Dedifferentiated amniotic fluid mesenchymal stem cell (primary cell): ENCODE measurements at regions not wholly inside any gene's neighbourhood (a gene's known extent, or its start where the extent isn't known, plus 50 kb on each side); places are given as distances from the start of the nearest gene placed in this dataset.
"Not testable (repeated sequence)": the region's sequence is repeated elsewhere in the genome, so short reads cannot be mapped to it uniquely, and the experiment has no call there.

Experiments
- DNase-seq: peaks from one replicate; pipeline ENCODE4 v3.0.0-alpha.2; 2016; ENCODE audit errors: extremely low spot score

GRCh38 chr15:81899730-81900129 lies 146.1 kb downstream of the MEX3B start:
- DNase-seq = no peak

- no peak for DNase-seq
These were observed 146.8 kb downstream of the MEX3B start for GRCh38 chr15:81899024-81899423.

GRCh38 chr15:81897057-81897677 lies 148.7 kb downstream of the MEX3B start:
- peak; percentile 69 for DNase-seq

- no peak for DNase-seq
These were observed 149.5 kb downstream of the MEX3B start for GRCh38 chr15:81896356-81896755.

GRCh38 chr15:81895723-81896122 lies 150.1 kb downstream of the MEX3B start:
- no peak for DNase-seq

GRCh38 chr15:81894061-81894460 lies 151.8 kb downstream of the MEX3B start:
- no peak for DNase-seq

DNA sequence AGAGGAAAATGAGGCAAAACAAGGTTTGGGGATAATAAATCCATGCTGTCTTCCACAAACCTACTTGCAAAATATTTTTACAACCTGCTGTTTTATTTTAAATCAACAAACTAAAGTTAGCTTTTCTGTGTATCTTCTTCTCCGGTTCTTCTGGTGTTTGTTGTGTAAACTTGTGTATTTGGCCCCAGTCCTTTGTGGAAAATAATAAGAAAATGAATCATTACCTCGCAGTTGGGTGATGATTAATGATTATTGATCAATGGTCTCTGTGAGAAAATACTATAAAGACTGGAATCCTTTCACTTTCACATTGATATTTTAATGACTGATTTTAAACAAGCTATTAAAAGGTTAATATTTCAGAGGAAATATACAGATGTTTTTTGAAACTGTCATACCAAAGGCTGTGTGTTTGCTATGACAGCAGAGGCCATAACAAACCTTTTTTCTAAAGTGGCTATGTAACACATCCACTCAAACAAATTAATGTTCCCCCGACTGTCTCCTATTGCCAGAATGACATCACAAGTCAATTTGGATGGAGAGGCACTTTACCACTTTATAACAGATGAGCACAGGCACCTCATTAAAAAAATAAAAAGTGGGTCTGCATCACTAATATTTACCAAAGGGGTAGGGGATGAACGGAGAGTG lies 152.5 kb downstream of the MEX3B start:
- DNase-seq = no peak

DNA sequence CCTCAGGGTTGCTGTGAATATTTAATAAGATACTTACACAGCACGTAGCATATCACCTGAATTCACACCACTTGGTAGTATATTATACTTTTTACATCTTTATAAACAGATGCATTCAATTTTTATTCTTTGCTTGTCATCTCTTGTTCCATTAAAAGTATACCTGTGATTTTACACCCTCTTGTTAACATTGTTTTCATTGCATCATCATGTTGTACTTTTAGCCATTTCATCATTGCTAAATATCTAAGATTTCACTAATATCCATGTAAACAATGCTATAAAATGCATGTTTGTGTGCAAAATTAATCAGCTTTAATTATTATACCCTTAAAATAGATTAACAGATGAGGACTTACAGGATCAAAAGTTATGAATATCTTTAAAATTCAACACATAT lies 155.3 kb downstream of the MEX3B start:
- no peak for DNase-seq

DNA sequence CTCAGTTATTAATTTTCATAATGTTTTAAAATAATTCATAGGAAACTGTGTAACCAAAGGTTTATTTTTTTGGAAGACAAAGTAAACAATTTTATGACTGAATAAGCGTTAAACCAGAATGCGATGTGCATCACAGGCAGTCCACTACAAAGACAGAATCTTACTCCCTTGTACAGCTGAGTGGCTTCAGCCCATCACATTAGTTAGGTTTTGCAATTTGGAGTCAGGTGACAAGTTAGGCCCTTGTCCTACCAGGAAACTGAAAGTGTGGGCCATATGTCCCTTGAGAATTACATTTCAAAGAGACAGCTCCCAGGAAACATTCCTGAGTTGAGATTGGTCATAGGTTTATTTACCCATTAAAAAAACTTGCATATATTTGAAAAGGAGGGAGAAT lies 156.3 kb downstream of the MEX3B start:
- no peak for DNase-seq

- DNase-seq = peak; percentile 63
These were observed 156.9 kb downstream of the MEX3B start for GRCh38 chr15:81888748-81889484.

- peak; percentile 59 for DNase-seq
These were observed 157.9 kb downstream of the MEX3B start for GRCh38 chr15:81887912-81888311.

- not testable (repeated sequence) for DNase-seq
These were observed 158.6 kb downstream of the MEX3B start for GRCh38 chr15:81887188-81887587.

GRCh38 chr15:81886591-81886990 lies 159.2 kb downstream of the MEX3B start:
- no peak for DNase-seq

DNA sequence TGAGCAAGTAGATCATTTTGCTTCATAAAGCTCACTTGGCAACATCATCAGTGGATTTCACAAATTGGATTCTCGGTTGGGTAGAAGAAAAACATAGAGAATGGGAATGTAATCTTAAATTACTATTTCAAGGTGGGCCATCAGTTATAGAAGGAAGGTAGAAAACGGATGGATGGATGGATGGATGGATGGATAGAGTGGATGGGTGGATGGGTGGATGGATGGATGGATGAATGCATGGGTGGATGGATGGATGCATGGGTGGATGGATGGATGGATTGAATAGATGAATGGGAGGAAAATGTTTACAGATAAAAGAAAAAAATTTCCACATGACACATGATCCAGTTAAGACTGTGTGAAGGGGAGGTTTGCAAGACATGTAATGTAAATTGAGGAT lies 159.7 kb downstream of the MEX3B start:
- no peak for DNase-seq

DNA sequence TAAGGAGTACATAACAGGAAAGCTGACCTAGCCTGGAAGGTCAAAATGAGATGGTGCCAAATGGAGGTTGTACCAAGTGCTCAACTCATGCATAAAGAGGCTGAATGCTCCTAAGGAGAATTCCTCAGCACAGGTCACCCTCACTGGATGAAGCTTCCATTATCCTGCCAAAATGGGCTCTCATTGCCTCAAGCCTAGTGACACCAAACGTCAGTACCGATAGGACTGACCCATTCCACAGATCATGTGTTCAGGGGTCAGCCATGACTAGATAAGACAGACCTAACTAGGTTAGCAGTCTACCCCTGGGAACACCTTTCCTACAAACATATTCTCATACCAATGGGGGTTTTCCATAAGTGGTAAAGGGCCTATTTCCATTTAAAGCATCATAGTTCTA lies 160.7 kb downstream of the MEX3B start:
- DNase-seq = no peak

DNA sequence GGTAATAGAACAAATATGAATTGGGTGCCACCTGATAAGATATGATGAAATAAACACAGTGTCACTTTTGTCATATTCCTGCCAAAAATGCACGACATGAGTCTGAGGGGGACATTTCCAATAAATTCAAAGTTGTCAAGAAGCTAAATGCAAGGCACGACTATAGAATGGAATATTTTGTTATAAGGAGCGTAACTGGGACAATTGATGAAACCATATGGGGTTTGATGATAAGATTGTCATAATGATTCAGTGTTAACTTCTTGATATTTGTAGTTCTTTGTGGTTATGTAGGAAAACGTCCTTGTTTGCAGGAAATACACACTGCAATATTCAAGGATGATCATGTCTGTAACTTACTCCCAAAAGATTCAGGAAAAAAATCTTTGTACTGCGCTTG lies 163.3 kb downstream of the MEX3B start:
- DNase-seq = no peak

DNA sequence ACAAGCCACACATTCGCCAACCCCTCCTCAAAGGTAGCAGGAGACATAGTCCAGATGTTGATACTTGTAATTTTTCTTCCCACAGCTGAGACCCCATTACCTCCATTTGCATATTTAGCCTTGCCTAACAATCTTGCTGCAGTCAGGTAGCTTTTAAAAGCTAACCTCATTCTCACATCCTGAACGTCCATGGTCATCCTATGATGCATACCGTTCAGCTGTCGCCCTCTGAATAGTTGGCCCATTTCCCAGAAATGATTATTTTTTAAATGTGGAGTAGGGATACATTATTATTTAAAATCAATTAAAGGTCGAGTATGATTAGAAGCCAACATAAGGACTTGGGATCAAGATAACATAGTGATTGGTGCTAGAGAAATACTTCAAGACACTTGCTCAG lies 165.0 kb downstream of the MEX3B start:
- no peak for DNase-seq

DNA sequence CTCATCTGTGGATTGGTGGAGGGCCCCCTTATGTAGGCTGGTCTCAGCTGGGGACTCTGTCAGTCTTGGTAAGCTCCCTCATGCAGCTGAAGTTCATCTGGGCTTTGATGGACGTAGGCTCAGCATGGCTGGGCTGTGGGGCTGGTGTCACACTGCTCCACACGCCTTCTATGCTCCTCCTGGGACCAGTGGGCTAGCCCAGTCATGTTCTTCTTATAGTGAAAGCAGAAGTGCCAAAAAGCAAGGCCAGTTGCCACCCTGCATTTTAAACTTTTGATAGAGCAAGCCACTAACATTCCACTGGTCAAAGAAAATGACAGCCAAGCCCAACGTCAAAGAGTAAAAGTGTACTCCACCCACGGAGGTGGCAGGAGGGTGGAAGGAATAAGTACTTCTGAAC lies 165.5 kb downstream of the MEX3B start:
- no peak for DNase-seq

DNA sequence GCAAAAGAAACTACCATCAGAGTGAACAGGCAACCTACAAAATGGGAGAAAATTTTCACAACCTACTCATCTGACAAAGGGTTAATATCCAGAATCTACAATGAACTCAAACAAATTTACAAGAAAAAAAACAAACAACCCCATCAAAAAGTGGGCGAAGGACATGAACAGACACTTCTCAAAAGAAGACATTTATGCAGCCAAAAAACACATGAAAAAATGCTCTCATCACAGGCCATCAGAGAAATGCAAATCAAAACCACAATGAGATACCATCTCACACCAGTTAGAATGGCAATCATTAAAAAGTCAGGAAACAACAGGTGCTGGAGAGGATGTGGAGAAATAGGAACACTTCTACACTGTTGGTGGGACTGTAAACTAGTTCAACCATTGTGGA lies 170.1 kb downstream of the MEX3B start:
- DNase-seq = not testable (repeated sequence)

DNA sequence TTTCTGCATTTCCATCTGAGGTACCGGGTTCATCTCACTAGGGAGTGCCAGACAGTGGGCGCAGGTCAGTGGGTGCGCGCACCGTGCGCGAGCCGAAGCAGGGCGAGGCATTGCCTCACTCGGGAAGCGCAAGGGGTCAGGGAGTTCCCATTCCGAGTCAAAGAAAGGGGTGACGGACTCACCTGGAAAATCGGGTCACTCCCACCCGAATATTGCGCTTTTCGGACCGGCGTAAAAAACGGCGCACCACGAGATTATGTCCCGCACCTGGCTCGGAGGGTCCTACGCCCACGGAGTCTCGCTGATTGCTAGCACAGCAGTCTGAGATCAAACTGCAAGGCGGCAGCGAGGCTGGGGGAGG lies 175.1 kb downstream of the MEX3B start:
- not testable (repeated sequence) for DNase-seq

DNA sequence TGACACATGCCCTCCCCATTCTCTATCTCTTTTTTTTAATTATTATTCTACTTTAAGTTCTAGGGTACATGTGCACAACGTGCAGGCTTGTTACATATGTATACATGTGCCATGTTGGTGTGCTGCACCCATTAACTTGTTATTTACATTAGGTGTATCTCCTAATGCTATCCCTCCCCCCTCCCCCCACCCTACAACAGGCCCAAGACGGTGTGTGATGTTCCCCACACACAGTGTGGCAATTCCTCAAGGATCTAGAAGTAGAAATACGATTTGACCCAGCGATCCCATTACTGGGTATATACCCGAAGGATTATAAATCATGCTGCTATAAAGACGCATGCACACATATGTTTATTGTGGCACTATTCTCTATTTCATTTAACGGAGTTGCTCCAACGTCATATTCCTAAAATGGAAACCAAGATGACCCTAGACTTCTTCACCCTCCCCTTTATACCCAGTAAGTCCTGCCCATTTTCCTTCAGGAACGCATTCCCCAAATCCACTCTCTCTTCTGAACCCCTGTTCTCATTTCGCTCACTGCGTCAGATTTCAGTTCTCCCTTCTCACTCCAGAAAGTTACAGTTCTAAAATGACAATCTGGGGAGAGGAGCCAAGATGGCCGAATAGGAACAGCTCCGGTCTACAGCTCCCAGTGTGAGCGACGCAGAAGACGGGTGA lies 175.6 kb downstream of the MEX3B start:
- DNase-seq = not testable (repeated sequence)

DNA sequence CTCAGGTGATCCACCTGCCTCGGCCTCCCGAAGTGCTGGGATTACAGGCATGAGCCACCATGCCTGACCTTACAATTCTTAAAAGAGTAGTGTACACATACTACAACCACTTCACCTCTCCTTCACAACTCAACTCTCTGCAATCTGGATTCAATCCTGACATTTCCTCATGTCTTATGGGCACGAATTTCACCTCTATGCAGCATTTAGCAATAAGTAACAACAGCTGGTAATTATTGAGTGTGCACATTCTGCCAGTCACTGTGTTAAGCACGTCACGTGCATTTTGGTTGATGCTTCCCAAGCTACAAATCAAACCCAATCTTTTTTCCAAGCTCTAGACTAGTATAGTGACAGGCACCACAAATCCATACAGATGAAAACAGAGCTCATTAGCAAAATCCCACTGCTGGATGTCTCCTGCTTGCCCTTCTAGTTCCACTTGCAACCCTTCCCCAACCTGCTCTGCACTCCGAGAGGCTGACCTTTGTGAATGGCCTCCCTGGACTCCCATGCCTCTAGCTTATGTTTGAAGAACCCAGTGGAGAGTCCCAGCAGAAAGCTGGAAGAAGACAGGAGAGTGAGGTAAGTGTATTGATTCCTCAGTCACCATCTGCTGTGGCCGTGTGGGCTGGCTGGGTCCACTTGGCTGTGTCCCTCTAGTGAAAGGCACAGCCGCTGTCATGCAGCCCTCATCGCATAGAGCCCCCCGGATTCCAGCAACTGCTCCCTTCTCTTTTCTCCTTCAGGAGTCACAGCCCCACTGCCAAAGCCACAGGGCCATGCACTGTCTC lies 176.5 kb downstream of the MEX3B start:
- DNase-seq = no peak
